ENCODE measurements at regions not wholly inside any gene's neighbourhood (a gene's known extent, or its start where the extent isn't known, plus 50 kb on each side); places are given as distances from the start of the nearest gene placed in this dataset.

- no peak for DNase-seq (ENCODE audit: low read depth, low spot score)
- WGBS (ENCODE audit: insufficient coverage, insufficient replicate concordance, low lambda C conversion rate, missing lambda C conversion rate) = 54% methylated on average over 14 of the region's 14 CpGs
- in situ Hi-C loops (cut with MboI) = no loop called here
- Histone ChIP-seq H3K9ac (ENCODE audit: control insufficient read depth, insufficient read depth, low read length) (no peak overlapping the region), H3K27ac (ENCODE audit: control insufficient read depth, insufficient read depth) (no peak overlapping the region), H4K20me1 (ENCODE audit: control insufficient read depth, insufficient read depth) (no peaks in the 10 kb centered on the region), H3K79me2 (ENCODE audit: control insufficient read depth, insufficient read depth, low read length) (no peaks in the 10 kb centered on the region), H3K9me3 (replicated peaks; ENCODE audit: control insufficient read depth, insufficient read depth, low read length) (no peaks in the 10 kb centered on the region; the same call in 2 of the 3 replicates), H3K27me3 (replicated peaks in 1 of 2; ENCODE audit: control insufficient read depth in 2 of 2, insufficient read depth in 2 of 2, low read length in 1 of 2) (no peaks in the 10 kb centered on the region), H3K4me2 (ENCODE audit: control insufficient read depth, insufficient read depth) (no peak overlapping the region), H3K4me3 (no peak overlapping the region), H3K36me3 (ENCODE audit: control insufficient read depth in 2 of 2, insufficient read depth in 2 of 2, low read length in 1 of 2) (no peaks in the 10 kb centered on the region), H2AFZ (ENCODE audit: control insufficient read depth, low read depth, low read length) (no peak overlapping the region), H3K4me1 (ENCODE audit: control insufficient read depth, insufficient read depth, low read length) (no peaks in the 10 kb centered on the region)
- no TSS peak for BruUV-seq (replicated peaks)
- TF ChIP-seq PAX5 (IDR thresholded peaks at IDR 0.05; ENCODE audit: borderline replicate concordance, low read depth, low read length) (no peak), SIX5 (IDR thresholded peaks at IDR 0.05; ENCODE audit: low read depth, low read length, severe bottlenecking) (no peak), CTCF (IDR thresholded peaks at IDR 0.05 in 2 of 3, conservative IDR thresholded peaks at IDR 0.05 in 1 of 3; ENCODE audit: control insufficient read depth in 2 of 3, extremely low read depth in 1 of 3, insufficient read depth in 1 of 3, low read depth in 3 of 3, low read length in 3 of 3) (no peak), YBX1 (IDR thresholded peaks at IDR 0.05) (no peak), BACH1 (IDR thresholded peaks at IDR 0.05; ENCODE audit: borderline replicate concordance) (no peak)
- intact Hi-C loops (cut with micrococcal nuclease; ENCODE audit: unreplicated experiment) = no loop called here
- ChIA-PET RAD21 (ENCODE audit: unreplicated experiment) (no interaction called here), SMC1A (ENCODE audit: uncharacterized antibody, unreplicated experiment) (no interaction called here), CTCF (no interaction called here), POLR2A (no interaction called here)
- no peak for FAIRE-seq
- ATAC-seq = no peak
These were observed 139.2 kb downstream of the ETS2 start for GRCh38 chr21:38944903-38945302.

- ChIA-PET CTCF (no interaction called here), POLR2A (no interaction called here), RAD21 (ENCODE audit: unreplicated experiment) (no interaction called here), SMC1A (ENCODE audit: uncharacterized antibody, unreplicated experiment) (no interaction called here)
- H3K9ac ChIP-seq (ENCODE audit: control insufficient read depth, insufficient read depth, low read length) = no peak overlapping the region
- no peaks in the 10 kb centered on the region for H4K20me1 ChIP-seq (ENCODE audit: control insufficient read depth, insufficient read depth)
- 64% methylated on average over 11 of the region's 11 CpGs for WGBS (ENCODE audit: insufficient coverage, insufficient replicate concordance, low lambda C conversion rate, missing lambda C conversion rate)
- intact Hi-C loops (cut with micrococcal nuclease; ENCODE audit: unreplicated experiment) (no loop called here), in situ Hi-C loops (cut with MboI) (no loop called here)
- no peak overlapping the region for H2AFZ ChIP-seq (ENCODE audit: control insufficient read depth, low read depth, low read length)
- BruUV-seq (replicated peaks) = no TSS peak
- H3K36me3 ChIP-seq (ENCODE audit: control insufficient read depth in 2 of 2, insufficient read depth in 2 of 2, low read length in 1 of 2) = no peaks in the 10 kb centered on the region
- no peak overlapping the region for H3K4me2 ChIP-seq (ENCODE audit: control insufficient read depth, insufficient read depth)
- no peak for FAIRE-seq
- no peak overlapping the region for H3K27ac ChIP-seq (ENCODE audit: control insufficient read depth, insufficient read depth)
- no peaks in the 10 kb centered on the region; the same call in 2 of the 3 replicates for H3K9me3 ChIP-seq (replicated peaks; ENCODE audit: control insufficient read depth, insufficient read depth, low read length)
- no peak overlapping the region for H3K4me3 ChIP-seq
- TF ChIP-seq NKRF (conservative IDR thresholded peaks at IDR 0.05) = no peak
- TF ChIP-seq SP1 (IDR thresholded peaks at IDR 0.05; ENCODE audit: low read depth, low read length) = no peak
- no peak for TF ChIP-seq ZNF207 (IDR thresholded peaks at IDR 0.05; ENCODE audit: borderline replicate concordance)
- ATAC-seq = no peak
- no peaks in the 10 kb centered on the region for H3K27me3 ChIP-seq (replicated peaks in 1 of 2; ENCODE audit: control insufficient read depth in 2 of 2, insufficient read depth in 2 of 2, low read length in 1 of 2)
- DNase-seq (ENCODE audit: low read depth, low spot score) = no peak
- H3K79me2 ChIP-seq (ENCODE audit: control insufficient read depth, insufficient read depth, low read length) = no peaks in the 10 kb centered on the region
- H3K4me1 ChIP-seq (ENCODE audit: control insufficient read depth, insufficient read depth, low read length) = no peaks in the 10 kb centered on the region
These were observed 138.7 kb downstream of the ETS2 start for GRCh38 chr21:38944402-38944801.

All from GM12878 (cell line).